Large intestine (tissue), 3 donors: ENCODE measurements at regions not wholly inside any gene's neighbourhood (a gene's known extent, or its start where the extent isn't known, plus 50 kb on each side); places are given as distances from the start of the nearest gene placed in this dataset.

Experiments used
- DNase-seq, 2 donors: peaks; one replicate each; pipeline versions ENCODE4 v3.0.0 to v3.0.0-alpha.2; 2013
- H3K27ac ChIP-seq: one replicate; pipeline ENCODE4 v1.5.1; 2013; ENCODE audit warnings: low read length
- H3K27me3 ChIP-seq: 2 replicates; pipeline ENCODE4 v1.6.1; 2013; ENCODE audit warnings: low read length; ENCODE audit not compliant: control insufficient read depth, insufficient read depth
- H3K36me3 ChIP-seq: 2 replicates; pipeline ENCODE4 v1.6.1; 2013; ENCODE audit warnings: low read length; ENCODE audit not compliant: control insufficient read depth, insufficient read depth
- H3K4me1 ChIP-seq: one replicate; pipeline ENCODE4 v1.6.1; 2013; ENCODE audit warnings: low read length; ENCODE audit not compliant: control insufficient read depth, insufficient read depth
- H3K4me3 ChIP-seq: one replicate; pipeline ENCODE4 v1.5.1; 2013; ENCODE audit warnings: low read length
- H3K9me3 ChIP-seq: one replicate; pipeline ENCODE4 v1.6.1; 2013; ENCODE audit warnings: mild to moderate bottlenecking, low read depth, low read length, moderate library complexity; ENCODE audit not compliant: control insufficient read depth
- WGBS: methylation state at CpG from one replicate; pipeline ENCODE4 v1.1.5; 2013; ENCODE audit warnings: low lambda C conversion rate; ENCODE audit not compliant: insufficient coverage; 5-methylcytosine and 5-hydroxymethylcytosine counted together

DNA sequence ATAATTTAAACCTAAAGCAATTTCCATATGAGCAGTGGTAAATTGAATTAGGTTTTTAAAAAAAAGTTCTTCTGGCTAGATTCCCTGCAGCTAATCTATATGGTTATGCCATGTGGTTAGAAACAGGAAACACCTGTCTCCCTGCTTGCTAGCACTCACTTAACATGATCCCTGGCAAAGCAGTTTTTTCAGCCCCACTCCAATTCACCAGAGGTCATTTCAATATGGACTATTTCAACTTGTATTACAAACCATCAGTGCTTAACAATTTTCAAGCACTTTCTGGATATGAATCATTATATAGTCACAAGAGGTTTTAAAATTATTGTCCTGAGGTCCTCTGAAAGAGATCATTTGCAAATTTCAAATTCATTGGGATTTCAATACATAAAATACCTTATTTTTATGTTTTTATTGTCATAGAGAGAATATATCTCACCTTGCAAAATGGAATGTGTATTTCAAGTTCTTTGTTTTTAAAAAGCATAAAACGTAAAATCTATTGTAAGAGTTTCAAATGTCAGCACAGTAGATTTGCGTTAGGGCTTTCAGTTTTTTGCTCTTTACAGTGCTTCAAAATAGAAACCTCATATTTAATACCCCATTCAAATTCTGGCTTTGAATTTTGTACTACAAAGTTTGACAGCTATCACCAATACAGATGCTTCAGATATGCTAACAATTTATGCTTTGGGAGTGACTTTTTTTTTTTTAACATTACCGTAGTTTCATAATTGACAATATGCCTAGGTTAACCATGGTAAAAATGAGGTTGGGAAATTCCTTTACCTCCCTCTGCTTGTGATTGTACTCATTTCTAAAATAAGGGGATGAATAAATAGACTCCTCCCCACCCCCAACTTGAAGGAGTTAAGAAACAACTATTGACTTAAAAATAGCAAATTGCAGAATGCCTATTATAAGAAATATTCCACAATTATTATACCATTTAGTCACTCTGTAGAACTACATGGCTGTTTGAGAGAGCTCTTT is 117.5 kb upstream of the HGF start:
- H3K27ac ChIP-seq = no peak overlapping the region
- H3K27me3 ChIP-seq = no peaks in the 10 kb centered on the region
- H3K4me1 ChIP-seq = no peaks in the 10 kb centered on the region
- no peak for DNase-seq
- H3K4me3 ChIP-seq = no peak overlapping the region
- H3K9me3 ChIP-seq = no peaks in the 10 kb centered on the region
- no peaks in the 10 kb centered on the region for H3K36me3 ChIP-seq
- no CpG with 5 or more reads among the region's 3 CpGs for WGBS

DNA sequence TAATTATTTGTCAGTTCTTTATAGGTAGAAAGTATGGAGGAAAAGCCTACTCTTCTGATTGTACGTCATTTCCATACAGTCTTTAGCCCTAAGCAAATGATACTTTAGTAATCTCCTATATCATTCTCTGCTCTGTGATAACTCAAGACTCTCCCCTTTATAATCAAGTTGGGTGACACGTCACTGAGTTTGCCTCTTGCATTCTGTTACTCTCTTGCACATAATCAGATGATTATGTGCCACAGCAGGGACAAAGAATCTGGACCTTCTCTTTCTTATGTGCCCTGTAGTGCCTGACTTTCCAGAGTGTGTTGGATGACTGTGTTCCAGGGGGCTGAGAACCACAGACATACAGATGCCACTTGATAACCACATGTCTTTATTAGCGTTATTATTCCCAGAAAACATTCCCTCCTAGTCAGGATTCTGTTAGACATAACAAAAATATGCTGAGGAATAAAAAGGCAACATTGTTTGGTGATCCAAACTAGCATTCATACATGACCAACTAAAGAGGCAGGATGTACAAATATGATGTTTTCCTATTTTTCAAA is 116.4 kb upstream of the HGF start:
- DNase-seq = no peak
- Histone ChIP-seq H3K27me3 (no peaks in the 10 kb centered on the region), H3K4me3 (no peak overlapping the region), H3K27ac (no peak overlapping the region), H3K36me3 (no peaks in the 10 kb centered on the region), H3K9me3 (no peaks in the 10 kb centered on the region), H3K4me1 (no peaks in the 10 kb centered on the region)
- 100% methylated on average over 1 of the region's 3 CpGs for WGBS

DNA sequence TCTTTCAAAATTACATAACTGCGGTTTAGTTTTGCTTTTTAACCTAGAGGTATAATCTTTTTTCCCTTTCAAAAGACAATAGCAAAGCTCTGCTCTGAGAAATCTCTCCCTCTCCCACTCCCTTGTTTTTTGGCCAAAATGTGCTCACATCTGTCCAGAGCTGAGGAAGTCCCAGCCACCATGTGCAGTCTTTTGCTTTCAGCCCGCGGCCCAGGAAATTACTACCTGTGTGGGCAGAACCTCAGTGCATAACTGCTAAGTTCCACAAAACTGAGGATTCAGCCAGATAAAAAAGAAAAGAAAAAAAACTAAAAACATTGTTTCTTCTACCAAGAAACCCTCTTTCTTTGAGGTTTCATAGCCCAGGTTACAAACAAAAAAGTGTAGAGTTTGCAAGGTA is 115.0 kb upstream of the HGF start:
- no peaks in the 10 kb centered on the region for H3K27me3 ChIP-seq
- no peaks in the 10 kb centered on the region for H3K9me3 ChIP-seq
- no peak overlapping the region for H3K4me3 ChIP-seq
- H3K36me3 ChIP-seq = no peaks in the 10 kb centered on the region
- H3K27ac ChIP-seq = no peak overlapping the region
- no peaks in the 10 kb centered on the region for H3K4me1 ChIP-seq
- 100% methylated on average over 3 of the region's 3 CpGs for WGBS
- no peak for DNase-seq

DNA sequence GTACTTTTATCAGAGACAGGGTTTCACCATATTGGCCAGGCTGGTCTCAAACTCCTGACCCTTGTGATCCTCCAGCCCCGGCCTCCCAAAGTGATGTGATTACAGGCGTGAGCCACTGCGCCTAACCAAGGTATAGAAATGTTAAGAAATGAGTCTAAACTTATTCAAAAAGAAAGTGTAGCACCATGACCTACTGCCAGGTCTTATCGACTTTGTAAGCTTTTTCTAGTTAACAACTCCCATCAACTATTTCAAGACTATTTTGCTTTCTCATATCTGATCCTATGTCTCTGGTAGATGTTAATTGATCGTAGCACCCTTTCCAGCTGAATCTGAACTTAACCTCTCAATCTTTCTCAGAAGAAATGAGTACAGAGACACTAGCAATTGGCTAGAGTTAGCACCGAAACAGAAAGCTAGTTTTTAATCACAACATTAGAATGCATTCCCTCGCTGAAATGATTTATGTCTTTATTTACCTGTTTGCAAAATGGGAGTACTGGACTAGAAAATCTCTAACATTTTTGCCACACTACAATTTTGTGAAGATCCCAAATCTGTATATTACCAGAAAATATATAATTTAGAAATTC is 114.0 kb upstream of the HGF start:
- H3K36me3 ChIP-seq = no peaks in the 10 kb centered on the region
- no peaks in the 10 kb centered on the region for H3K4me1 ChIP-seq
- 100% methylated on average over 1 of the region's 7 CpGs for WGBS
- H3K9me3 ChIP-seq = no peaks in the 10 kb centered on the region
- no peaks in the 10 kb centered on the region for H3K27me3 ChIP-seq
- H3K4me3 ChIP-seq = no peak overlapping the region
- no peak overlapping the region for H3K27ac ChIP-seq
- DNase-seq = no peak

DNA sequence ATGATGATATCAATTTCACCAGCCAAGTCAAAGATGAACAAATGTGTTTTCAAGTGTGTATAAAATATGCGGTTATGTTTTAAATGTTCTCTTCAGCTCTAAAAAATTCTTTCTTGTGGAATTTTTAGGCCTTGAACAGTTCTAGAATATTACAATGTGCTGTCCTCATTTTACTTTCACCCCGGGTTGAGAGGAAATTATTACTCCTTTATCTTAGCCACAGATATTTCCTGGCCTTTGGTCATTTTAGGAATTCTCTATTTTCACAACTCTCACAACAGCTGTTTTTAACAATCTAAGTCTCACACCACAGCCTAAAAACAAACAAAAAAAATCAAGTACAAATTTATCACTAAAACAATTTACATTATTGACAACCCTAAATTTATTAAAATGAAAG is 112.2 kb upstream of the HGF start:
- WGBS = 80% methylated on average over 1 of the region's 2 CpGs

DNA sequence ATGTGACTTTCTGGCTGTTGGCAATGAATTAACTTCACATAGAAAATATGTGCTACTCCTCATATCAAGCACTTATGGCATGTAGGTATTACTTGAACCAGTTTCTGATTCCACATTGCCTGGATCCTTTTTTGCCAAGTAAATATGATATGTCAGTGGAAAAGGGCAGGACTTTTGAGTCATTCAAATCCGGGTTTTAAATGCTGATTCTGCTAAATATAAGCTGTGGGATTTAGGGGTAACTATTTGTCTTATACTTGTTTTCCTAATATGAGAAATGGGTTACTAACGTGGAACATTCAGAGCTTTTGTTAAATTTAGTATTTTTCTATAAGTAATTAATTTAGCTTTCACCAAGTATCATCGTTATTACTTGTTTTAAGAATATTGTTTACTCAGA is 108.0 kb upstream of the HGF start:
- Histone ChIP-seq H3K4me3 (no peak overlapping the region), H3K27me3 (no peaks in the 10 kb centered on the region), H3K9me3 (no peaks in the 10 kb centered on the region), H3K4me1 (no peaks in the 10 kb centered on the region), H3K36me3 (no peaks in the 10 kb centered on the region), H3K27ac (no peak overlapping the region)
- WGBS = 100% methylated on average over 1 of the region's 3 CpGs
- no peak for DNase-seq

More for the DNA sequence above, 112.2 kb upstream of the HGF start:
- Histone ChIP-seq H3K27ac (no peak overlapping the region), H3K4me3 (no peak overlapping the region), H3K9me3 (no peaks in the 10 kb centered on the region), H3K4me1 (no peaks in the 10 kb centered on the region), H3K27me3 (no peaks in the 10 kb centered on the region), H3K36me3 (no peaks in the 10 kb centered on the region)
- DNase-seq = no peak

DNA sequence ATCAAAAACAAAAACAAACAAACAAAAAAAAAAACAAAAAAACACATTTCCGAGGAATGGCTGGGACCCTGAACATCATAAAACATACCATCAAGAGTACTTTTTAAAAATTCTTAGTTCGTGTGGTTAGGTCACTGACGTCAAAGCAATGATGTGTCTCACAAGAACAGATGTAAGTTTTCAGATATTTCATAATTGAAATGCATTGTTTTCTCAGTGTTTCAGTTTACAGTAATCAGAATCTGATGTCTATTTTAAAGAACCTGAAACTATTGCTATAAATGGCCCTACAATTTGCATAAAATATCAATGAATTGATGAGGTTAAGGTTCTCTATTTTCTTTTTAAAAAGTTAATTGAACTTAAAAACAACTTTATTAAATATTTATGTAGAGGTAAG is 103.7 kb upstream of the HGF start:
- Histone ChIP-seq H3K4me3 (no peak overlapping the region), H3K9me3 (no peaks in the 10 kb centered on the region), H3K27ac (no peak overlapping the region), H3K27me3 (no peaks in the 10 kb centered on the region), H3K36me3 (no peaks in the 10 kb centered on the region), H3K4me1 (no peaks in the 10 kb centered on the region)
- WGBS = 90% methylated on average over 2 of the region's 3 CpGs
- DNase-seq = no peak

DNA sequence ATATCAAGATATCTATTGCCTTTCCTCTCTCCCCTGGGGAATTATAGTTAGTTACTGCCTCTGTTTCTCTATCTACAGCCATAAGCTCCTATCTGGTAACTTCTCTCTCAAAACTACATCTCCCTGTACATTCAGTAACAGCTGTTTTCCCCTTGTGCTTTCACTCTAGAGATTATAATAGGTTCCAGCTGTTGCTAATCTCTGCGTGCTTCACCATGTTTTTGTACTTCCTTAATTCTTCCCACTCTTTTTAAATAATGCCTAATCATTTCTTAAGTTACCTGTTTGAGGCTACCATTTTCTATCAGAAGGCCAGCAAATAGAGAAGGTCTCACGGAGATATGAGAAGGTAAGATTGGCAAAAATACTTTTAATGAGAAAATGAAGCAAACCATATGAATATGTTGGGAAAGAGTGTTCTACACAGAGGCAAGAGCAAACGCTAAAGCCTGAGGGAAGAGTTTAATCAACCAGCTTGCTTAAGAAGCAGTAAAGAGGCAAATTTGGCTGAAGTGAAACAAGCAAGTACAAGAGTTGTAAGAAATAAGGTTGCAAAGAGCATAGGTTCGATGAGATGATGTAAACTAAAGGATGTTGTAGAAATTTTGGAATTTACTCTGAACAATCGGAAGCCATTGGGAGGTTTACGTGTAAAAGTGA is 101.9 kb upstream of the HGF start:
- Histone ChIP-seq H3K4me1 (no peaks in the 10 kb centered on the region), H3K4me3 (no peak overlapping the region), H3K27ac (no peak overlapping the region), H3K9me3 (no peaks in the 10 kb centered on the region), H3K27me3 (no peaks in the 10 kb centered on the region), H3K36me3 (no peaks in the 10 kb centered on the region)
- 97% methylated on average over 4 of the region's 6 CpGs for WGBS
- no peak for DNase-seq

DNA sequence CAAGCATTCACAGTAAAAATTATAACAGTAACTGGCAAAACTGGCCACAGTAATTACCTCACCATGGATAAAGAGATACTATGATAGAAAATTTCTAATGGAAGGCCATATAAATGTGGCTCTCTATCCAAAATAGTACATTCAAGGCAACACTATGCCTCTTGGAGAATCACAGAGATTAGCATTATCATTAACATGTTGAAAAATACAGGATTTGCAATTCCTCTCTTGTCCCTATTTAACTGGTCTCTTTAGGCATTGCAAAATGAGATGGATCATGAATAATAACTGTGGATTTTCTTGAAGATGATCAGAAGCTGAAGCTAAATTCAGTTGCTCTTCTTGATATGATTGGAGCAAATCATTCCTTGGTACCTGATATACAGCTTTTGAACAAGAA is 100.8 kb upstream of the HGF start:
- Histone ChIP-seq H3K9me3 (no peaks in the 10 kb centered on the region), H3K4me3 (no peak overlapping the region), H3K27ac (no peak overlapping the region), H3K4me1 (no peaks in the 10 kb centered on the region), H3K27me3 (no peaks in the 10 kb centered on the region), H3K36me3 (no peaks in the 10 kb centered on the region)
- no peak for DNase-seq

DNA sequence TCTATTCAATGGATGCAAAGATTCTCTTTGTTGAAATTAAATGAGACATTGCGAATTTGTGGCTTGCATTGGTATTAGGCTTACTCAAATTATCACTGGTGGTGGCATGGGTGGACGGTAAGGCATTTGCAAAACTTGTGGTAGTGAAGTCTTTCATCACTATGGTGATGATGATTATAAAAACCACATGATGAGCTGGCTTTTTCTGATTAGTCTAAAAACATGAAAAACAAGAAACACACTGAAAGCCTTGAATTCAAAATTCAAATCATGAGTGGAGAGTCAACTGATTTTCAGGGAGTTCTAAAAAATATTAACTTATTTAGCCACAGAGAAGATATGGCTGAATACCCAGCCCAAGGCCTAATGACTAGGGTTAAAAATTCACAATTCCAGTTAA is 99.8 kb upstream of the HGF start:
- WGBS = 100% methylated on average over 1 of the region's 2 CpGs
- no peak for DNase-seq
- Histone ChIP-seq H3K27me3 (no peaks in the 10 kb centered on the region), H3K27ac (no peak overlapping the region), H3K36me3 (no peaks in the 10 kb centered on the region), H3K9me3 (no peaks in the 10 kb centered on the region), H3K4me1 (no peaks in the 10 kb centered on the region), H3K4me3 (no peak overlapping the region)
